ENCODE measurements at regions not wholly inside any gene's neighbourhood (a gene's known extent, or its start where the extent isn't known, plus 50 kb on each side); places are given as distances from the start of the nearest gene placed in this dataset.

DNA sequence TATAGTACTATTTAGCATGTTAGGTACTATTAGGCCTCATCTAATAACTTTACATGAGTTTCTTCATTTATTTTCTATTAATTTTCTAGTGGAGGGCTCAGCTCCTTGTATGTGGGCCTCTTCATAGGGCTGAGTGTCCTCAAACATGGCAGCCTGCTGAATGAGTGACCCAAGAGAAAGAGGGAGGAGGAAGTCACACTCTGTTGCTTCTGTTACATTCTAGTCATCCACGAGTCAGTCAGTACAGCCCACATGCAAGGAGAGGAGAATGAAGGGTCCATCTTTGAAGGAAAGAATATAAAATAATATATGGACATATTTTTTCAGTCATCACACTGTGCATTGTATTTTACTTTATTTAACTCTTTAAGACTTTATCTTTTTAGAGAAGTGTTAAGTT lies 66.6 kb upstream of the NR3C1 start:
- no peak overlapping the region for H3K4me3 ChIP-seq (ENCODE audit: low read depth, low read length)
- no peak overlapping the region for H3K27ac ChIP-seq (ENCODE audit: low read depth, low read length)
- H3K27me3 ChIP-seq (ENCODE audit: insufficient read depth, low read length), result no peaks in the 10 kb centered on the region
- H3K79me2 ChIP-seq (ENCODE audit: control insufficient read depth, insufficient read depth, low read length, unreplicated experiment), result no peaks in the 10 kb centered on the region
- H3K36me3 ChIP-seq (ENCODE audit: insufficient read depth, low read length), result no peaks in the 10 kb centered on the region
- no peak overlapping the region for H2AFZ ChIP-seq (ENCODE audit: low read length, unreplicated experiment)
- H3K4me1 ChIP-seq (ENCODE audit: control insufficient read depth, insufficient read depth, low read length, unreplicated experiment), result peaks cover 8% of the 10 kb centered on the region

DNA sequence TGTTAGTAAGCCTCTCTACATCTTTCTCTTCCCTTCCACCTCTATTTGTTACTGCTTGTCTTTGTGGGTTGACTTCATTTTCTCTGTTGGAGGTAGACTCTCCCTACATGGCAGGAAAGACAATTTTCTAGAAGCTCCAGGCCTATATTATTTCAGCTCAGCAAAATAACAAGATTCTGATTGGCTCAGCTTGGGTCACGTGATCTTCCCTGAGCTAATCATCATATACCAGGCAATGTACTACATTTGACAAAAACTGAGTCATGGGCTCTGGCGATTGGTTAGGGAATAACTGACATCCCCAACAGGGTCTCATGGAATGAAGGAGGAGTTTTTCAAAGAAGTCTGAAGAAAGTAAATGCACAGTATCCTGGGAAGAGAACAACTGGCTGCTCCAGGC lies 65.6 kb upstream of the NR3C1 start:
- Histone ChIP-seq H3K36me3 (ENCODE audit: insufficient read depth, low read length) (no peaks in the 10 kb centered on the region), H3K79me2 (ENCODE audit: control insufficient read depth, insufficient read depth, low read length, unreplicated experiment) (no peaks in the 10 kb centered on the region), H2AFZ (ENCODE audit: low read length, unreplicated experiment) (no peak overlapping the region)

DNA sequence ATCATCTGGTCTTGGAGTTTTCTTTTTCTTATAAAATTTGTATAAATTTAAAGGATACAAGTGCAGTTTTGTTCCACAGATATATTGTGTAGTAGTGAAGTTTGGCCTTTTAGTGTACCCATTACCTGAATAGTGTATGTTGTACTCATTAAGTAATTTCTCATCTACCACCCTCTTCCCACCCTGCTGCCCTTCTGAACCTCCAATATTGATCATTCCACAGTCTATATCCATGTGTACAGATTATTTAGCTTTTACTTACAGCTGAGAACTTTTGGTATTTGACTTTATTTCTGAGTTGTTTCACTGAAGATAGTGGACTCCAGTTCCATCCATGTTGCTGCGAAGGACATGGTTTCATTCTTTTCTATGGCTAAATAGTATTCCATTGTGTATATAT lies 63.1 kb upstream of the NR3C1 start:
- Histone ChIP-seq H3K79me2 (ENCODE audit: control insufficient read depth, insufficient read depth, low read length, unreplicated experiment) (no peaks in the 10 kb centered on the region), H3K36me3 (ENCODE audit: insufficient read depth, low read length) (no peaks in the 10 kb centered on the region), H3K27ac (ENCODE audit: low read depth, low read length) (no peak overlapping the region), H3K27me3 (ENCODE audit: insufficient read depth, low read length) (no peaks in the 10 kb centered on the region), H3K4me1 (ENCODE audit: control insufficient read depth, insufficient read depth, low read length, unreplicated experiment) (peaks cover 4% of the 10 kb centered on the region), H2AFZ (ENCODE audit: low read length, unreplicated experiment) (no peak overlapping the region), H3K4me3 (ENCODE audit: low read depth, low read length) (no peak overlapping the region)

More for the DNA sequence above, 65.6 kb upstream of the NR3C1 start:
- no peak overlapping the region for H3K27ac ChIP-seq (ENCODE audit: low read depth, low read length)
- H3K4me3 ChIP-seq (ENCODE audit: low read depth, low read length), result no peak overlapping the region
- H3K4me1 ChIP-seq (ENCODE audit: control insufficient read depth, insufficient read depth, low read length, unreplicated experiment), result peaks cover 8% of the 10 kb centered on the region
- no peaks in the 10 kb centered on the region for H3K27me3 ChIP-seq (ENCODE audit: insufficient read depth, low read length)

DNA sequence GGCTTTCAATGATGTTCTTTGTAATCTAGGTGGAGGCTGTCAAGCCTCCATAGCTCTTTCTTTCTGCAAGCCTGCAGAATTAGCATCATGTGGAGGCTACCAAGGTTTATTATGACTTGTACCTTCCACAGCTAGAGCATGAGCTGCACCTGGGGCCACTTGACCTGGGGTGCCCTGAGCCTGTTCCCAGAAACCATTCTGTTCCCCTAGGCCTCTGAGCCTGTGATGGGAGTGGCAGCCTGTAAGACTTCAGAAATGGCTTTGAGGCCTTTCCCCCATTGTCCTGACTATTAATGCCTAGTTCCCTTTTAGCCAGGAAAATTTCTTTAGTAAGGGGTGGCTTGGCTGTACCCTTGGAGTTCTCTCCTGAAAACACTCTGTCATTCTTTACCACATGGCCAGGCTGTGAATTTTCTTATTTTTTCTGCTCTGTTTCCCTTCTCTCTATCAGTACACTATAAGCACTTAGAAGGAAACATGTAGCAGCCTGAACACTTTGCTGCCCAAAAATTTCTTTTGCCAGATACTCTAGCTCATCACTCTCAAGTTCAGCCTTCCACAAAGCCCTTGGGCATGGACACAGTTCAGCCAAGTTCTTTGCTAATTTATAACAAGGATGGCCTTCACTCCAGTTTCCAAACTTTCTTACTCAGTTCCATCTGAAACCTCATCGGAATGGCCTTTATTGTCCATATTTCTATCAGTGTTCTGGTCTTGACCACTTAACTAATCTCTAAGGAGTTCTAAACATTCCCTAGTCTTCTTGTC lies 61.4 kb upstream of the NR3C1 start:
- Histone ChIP-seq H2AFZ (ENCODE audit: low read length, unreplicated experiment) (no peak overlapping the region), H3K79me2 (ENCODE audit: control insufficient read depth, insufficient read depth, low read length, unreplicated experiment) (no peaks in the 10 kb centered on the region), H3K27ac (ENCODE audit: low read depth, low read length) (no peak overlapping the region), H3K36me3 (ENCODE audit: insufficient read depth, low read length) (no peaks in the 10 kb centered on the region), H3K4me1 (ENCODE audit: control insufficient read depth, insufficient read depth, low read length, unreplicated experiment) (no peaks in the 10 kb centered on the region), H3K4me3 (ENCODE audit: low read depth, low read length) (no peak overlapping the region), H3K27me3 (ENCODE audit: insufficient read depth, low read length) (no peaks in the 10 kb centered on the region)

DNA sequence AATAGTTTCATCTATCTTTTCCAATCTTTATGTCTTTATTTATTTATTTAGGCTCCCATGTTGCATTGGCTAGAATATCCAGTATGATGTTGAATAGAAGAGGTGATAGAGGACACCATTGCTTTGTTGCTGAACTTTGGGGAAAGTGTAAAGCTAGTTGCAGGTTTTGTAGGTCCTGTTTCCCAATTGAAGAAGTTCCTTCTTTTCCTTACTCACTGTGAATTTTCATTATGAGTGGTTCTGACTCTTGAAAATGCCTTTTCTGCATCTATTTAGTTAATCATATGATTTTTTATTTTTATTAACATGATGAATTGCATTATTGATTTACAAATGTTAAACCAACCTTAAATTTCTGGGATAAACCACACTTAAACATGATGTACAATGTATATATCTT lies 58.9 kb upstream of the NR3C1 start:
- no peak overlapping the region for H3K4me3 ChIP-seq (ENCODE audit: low read depth, low read length)
- no peaks in the 10 kb centered on the region for H3K36me3 ChIP-seq (ENCODE audit: insufficient read depth, low read length)
- H3K27me3 ChIP-seq (ENCODE audit: insufficient read depth, low read length), result no peaks in the 10 kb centered on the region
- H3K79me2 ChIP-seq (ENCODE audit: control insufficient read depth, insufficient read depth, low read length, unreplicated experiment), result no peaks in the 10 kb centered on the region
- H3K4me1 ChIP-seq (ENCODE audit: control insufficient read depth, insufficient read depth, low read length, unreplicated experiment), result peaks cover 8% of the 10 kb centered on the region
- no peak overlapping the region for H3K27ac ChIP-seq (ENCODE audit: low read depth, low read length)
- H2AFZ ChIP-seq (ENCODE audit: low read length, unreplicated experiment), result no peak overlapping the region

DNA sequence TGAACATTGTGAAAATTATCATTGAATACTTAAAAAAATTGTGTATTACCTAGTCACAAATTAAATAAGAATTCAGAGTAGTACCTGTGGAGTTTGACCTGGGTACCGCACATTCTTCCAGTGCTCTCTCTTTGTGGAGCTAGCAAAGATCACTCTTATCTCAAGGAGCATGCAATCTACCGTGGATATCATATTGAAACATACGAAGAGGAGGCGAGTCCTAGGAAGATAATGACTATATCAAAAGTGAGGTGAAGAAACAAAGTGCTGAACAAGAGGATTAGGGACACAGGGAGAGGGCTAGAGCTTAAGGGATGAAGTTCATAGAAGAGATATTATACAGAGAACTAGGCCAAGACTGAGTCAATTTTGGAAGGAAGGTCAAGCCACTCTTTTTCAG lies 55.9 kb upstream of the NR3C1 start:
- H3K4me1 ChIP-seq (ENCODE audit: control insufficient read depth, insufficient read depth, low read length, unreplicated experiment), result peaks cover 17% of the 10 kb centered on the region
- no peak overlapping the region for H3K4me3 ChIP-seq (ENCODE audit: low read depth, low read length)
- no peak overlapping the region for H2AFZ ChIP-seq (ENCODE audit: low read length, unreplicated experiment)

DNA sequence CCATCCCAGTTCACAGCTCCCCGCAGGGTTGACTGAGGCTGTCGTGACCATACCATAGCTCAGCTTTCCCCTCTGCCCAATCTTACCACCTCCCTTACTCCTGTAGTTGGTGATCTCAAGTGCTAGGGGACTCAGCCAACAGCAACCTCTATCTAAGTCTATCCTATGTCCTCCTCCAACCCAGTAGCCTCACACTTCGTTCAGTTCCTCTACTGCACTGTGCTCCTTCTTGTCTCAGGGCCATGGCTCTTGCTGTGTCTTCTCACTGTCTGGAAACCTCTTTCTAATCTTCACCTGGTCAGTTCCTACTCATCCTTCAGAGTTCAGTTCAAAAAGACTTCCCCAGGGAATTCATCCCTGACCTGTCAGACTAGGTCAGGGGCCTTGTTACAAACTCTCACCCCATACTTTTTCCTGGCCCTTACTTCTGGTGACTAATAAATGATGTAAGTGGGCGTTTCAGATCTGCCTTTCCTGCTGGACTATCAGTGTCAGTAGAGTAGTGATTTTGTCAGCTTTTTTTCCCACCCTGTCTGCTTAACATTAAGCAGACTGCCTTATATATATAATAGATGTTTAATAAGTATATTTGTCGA lies 53.6 kb upstream of the NR3C1 start:
- Histone ChIP-seq H2AFZ (ENCODE audit: low read length, unreplicated experiment) (peak overlapping the region; percentile 97), H3K4me1 (ENCODE audit: control insufficient read depth, insufficient read depth, low read length, unreplicated experiment) (peaks cover 17% of the 10 kb centered on the region), H3K36me3 (ENCODE audit: insufficient read depth, low read length) (no peaks in the 10 kb centered on the region), H3K27me3 (ENCODE audit: insufficient read depth, low read length) (no peaks in the 10 kb centered on the region), H3K4me3 (ENCODE audit: low read depth, low read length) (0 out of 2 replicates have a peak overlapping the region, but pooled peaks have one; percentile 57), H3K79me2 (ENCODE audit: control insufficient read depth, insufficient read depth, low read length, unreplicated experiment) (no peaks in the 10 kb centered on the region), H3K27ac (ENCODE audit: low read depth, low read length) (no peak overlapping the region)

More for the DNA sequence above, 55.9 kb upstream of the NR3C1 start:
- H3K27ac ChIP-seq (ENCODE audit: low read depth, low read length), result no peak overlapping the region
- H3K27me3 ChIP-seq (ENCODE audit: insufficient read depth, low read length), result no peaks in the 10 kb centered on the region
- H3K79me2 ChIP-seq (ENCODE audit: control insufficient read depth, insufficient read depth, low read length, unreplicated experiment), result no peaks in the 10 kb centered on the region
- no peaks in the 10 kb centered on the region for H3K36me3 ChIP-seq (ENCODE audit: insufficient read depth, low read length)

DNA sequence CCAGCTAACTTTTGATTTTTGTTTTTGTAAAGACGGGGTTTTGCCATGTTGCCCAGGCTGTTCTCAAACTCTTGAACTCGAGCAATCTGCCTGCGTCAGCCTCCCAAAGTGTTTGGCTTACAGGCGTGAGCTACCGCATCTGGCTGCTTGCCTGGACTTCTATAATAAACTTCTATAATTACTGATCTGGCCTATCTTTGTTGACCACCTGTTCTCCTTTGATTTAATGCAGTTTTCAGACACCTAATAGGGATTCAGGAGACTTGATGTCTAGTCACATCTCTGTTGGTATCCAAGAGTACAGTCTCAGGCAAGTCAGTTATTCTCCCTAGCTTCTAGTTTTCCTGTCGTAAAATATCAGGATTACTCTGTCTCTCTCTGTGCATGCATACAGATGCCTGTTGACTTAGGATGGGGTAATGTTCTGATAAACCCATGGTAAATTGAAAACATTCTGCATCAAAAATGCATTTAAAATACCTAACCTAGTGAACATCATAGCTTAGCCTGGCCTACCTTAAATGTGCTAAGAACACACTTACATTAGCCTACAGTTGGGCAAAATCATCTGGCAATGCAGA lies 51.5 kb upstream of the NR3C1 start:
- H3K79me2 ChIP-seq (ENCODE audit: control insufficient read depth, insufficient read depth, low read length, unreplicated experiment), result no peaks in the 10 kb centered on the region
- H3K4me1 ChIP-seq (ENCODE audit: control insufficient read depth, insufficient read depth, low read length, unreplicated experiment), result peaks cover 17% of the 10 kb centered on the region
- H2AFZ ChIP-seq (ENCODE audit: low read length, unreplicated experiment), result no peak overlapping the region
- H3K36me3 ChIP-seq (ENCODE audit: insufficient read depth, low read length), result no peaks in the 10 kb centered on the region
- no peak overlapping the region for H3K4me3 ChIP-seq (ENCODE audit: low read depth, low read length)
- no peaks in the 10 kb centered on the region for H3K27me3 ChIP-seq (ENCODE audit: insufficient read depth, low read length)
- H3K27ac ChIP-seq (ENCODE audit: low read depth, low read length), result no peak overlapping the region

DNA sequence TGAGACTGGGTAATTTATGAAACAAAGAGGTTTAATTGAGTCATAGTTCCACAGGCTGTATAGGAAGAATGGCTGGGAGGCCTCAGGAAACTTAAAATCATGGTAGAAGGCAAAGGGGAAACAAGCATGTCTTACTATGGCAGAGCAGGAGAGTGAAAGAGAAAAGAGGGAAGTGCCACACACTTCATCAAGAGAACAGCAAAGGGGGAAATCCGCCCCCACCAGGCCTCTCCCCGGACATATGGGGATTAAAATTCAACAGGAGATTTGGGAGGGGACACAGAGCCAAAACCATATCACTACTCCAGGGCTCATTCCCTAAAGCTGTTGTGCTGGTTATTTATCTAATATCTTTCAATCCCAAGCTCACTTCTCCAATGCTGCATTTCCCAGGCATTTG lies 50.2 kb upstream of the NR3C1 start:
- Histone ChIP-seq H3K27me3 (ENCODE audit: insufficient read depth, low read length) (no peaks in the 10 kb centered on the region), H3K4me1 (ENCODE audit: control insufficient read depth, insufficient read depth, low read length, unreplicated experiment) (peaks cover 17% of the 10 kb centered on the region), H3K27ac (ENCODE audit: low read depth, low read length) (no peak overlapping the region), H3K36me3 (ENCODE audit: insufficient read depth, low read length) (no peaks in the 10 kb centered on the region), H2AFZ (ENCODE audit: low read length, unreplicated experiment) (no peak overlapping the region), H3K4me3 (ENCODE audit: low read depth, low read length) (no peak overlapping the region), H3K79me2 (ENCODE audit: control insufficient read depth, insufficient read depth, low read length, unreplicated experiment) (no peaks in the 10 kb centered on the region)

All from ACC112 (cell line).